ENCODE measurements at regions not wholly inside any gene's neighbourhood (a gene's known extent, or its start where the extent isn't known, plus 50 kb on each side); places are given as distances from the start of the nearest gene placed in this dataset.

- Histone ChIP-seq H3K9me3 (ENCODE audit: low read depth) (no peaks in the 10 kb centered on the region), H3K27ac (no peak overlapping the region), H3K79me2 (ENCODE audit: low read depth) (no peaks in the 10 kb centered on the region), H3F3A (ENCODE audit: low read depth) (no peaks in the 10 kb centered on the region), H3K36me3 (no peaks in the 10 kb centered on the region), H3K4me2 (no peak overlapping the region), H4K20me1 (ENCODE audit: low read depth) (no peaks in the 10 kb centered on the region), H3K4me1 (no peaks in the 10 kb centered on the region), H2AFZ (replicated peaks) (no peak overlapping the region), H3K9ac (no peak overlapping the region), H3K27me3 (peaks cover 4% of the 10 kb centered on the region), H3K4me3 (no peak overlapping the region)
- Mint-ChIP-seq H3K27ac (no peak overlapping the region), H3K36me3 (no peaks in the 10 kb centered on the region), H3K4me3 (no peak overlapping the region), H3K4me1 (no peaks in the 10 kb centered on the region), H3K27me3 (ENCODE audit: insufficient read depth, low read depth) (peaks cover 2% of the 10 kb centered on the region), H3K9me3 (no peaks in the 10 kb centered on the region)
- TF ChIP-seq CTCF (IDR thresholded peaks at IDR 0.05) (no peak), EZH2 (IDR thresholded peaks at IDR 0.05) (no peak), EZH2phosphoT487 (IDR thresholded peaks at IDR 0.05) (no peak)
- no peak for DNase-seq (ENCODE audit: low spot score)
These were observed 307.2 kb upstream of the CNTN3 start for GRCh38 chr3:74921676-74922075.

- no peaks in the 10 kb centered on the region for H3K79me2 ChIP-seq (ENCODE audit: low read depth)
- H3K9me3 ChIP-seq (ENCODE audit: low read depth) = no peaks in the 10 kb centered on the region
- H3K4me1 Mint-ChIP-seq = no peaks in the 10 kb centered on the region
- no peak overlapping the region for H3K4me3 ChIP-seq
- H3K9me3 Mint-ChIP-seq = no peaks in the 10 kb centered on the region
- H3K4me2 ChIP-seq = no peak overlapping the region
- no peaks in the 10 kb centered on the region for H3K4me1 ChIP-seq
- peaks cover 2% of the 10 kb centered on the region for H3K27me3 Mint-ChIP-seq (ENCODE audit: insufficient read depth, low read depth)
- no peak overlapping the region for H3K9ac ChIP-seq
- no peak overlapping the region for H2AFZ ChIP-seq (replicated peaks)
- no peak overlapping the region for H3K27ac Mint-ChIP-seq
- no peaks in the 10 kb centered on the region for H3K36me3 ChIP-seq
- H4K20me1 ChIP-seq (ENCODE audit: low read depth) = no peaks in the 10 kb centered on the region
- no peak overlapping the region for H3K27ac ChIP-seq
- H3F3A ChIP-seq (ENCODE audit: low read depth) = no peaks in the 10 kb centered on the region
- peaks cover 4% of the 10 kb centered on the region for H3K27me3 ChIP-seq
- no peak overlapping the region for H3K4me3 Mint-ChIP-seq
- H3K36me3 Mint-ChIP-seq = no peaks in the 10 kb centered on the region
- DNase-seq (ENCODE audit: low spot score) = no peak
- no peak for TF ChIP-seq EZH2phosphoT487 (IDR thresholded peaks at IDR 0.05)
- no peak for TF ChIP-seq CTCF (IDR thresholded peaks at IDR 0.05)
- TF ChIP-seq EZH2 (IDR thresholded peaks at IDR 0.05) = no peak
These were observed 306.4 kb upstream of the CNTN3 start for GRCh38 chr3:74920721-74921350.

- no peaks in the 10 kb centered on the region for H3K36me3 Mint-ChIP-seq
- no peak overlapping the region for H3K4me3 ChIP-seq
- H3K27me3 Mint-ChIP-seq (ENCODE audit: insufficient read depth, low read depth) = no peaks in the 10 kb centered on the region
- no peaks in the 10 kb centered on the region for H3K9me3 Mint-ChIP-seq
- H3K9me3 ChIP-seq (ENCODE audit: low read depth) = no peaks in the 10 kb centered on the region
- no peaks in the 10 kb centered on the region for H3K36me3 ChIP-seq
- no peaks in the 10 kb centered on the region for H3K4me1 Mint-ChIP-seq
- no peak overlapping the region for H3K27ac Mint-ChIP-seq
- H3K79me2 ChIP-seq (ENCODE audit: low read depth) = no peaks in the 10 kb centered on the region
- no peak overlapping the region for H3K4me3 Mint-ChIP-seq
- H3F3A ChIP-seq (ENCODE audit: low read depth) = no peaks in the 10 kb centered on the region
- DNase-seq (ENCODE audit: low spot score) = no peak
- no peak overlapping the region for H3K9ac ChIP-seq
- H3K27ac ChIP-seq = no peak overlapping the region
- H3K4me2 ChIP-seq = no peak overlapping the region
- H3K27me3 ChIP-seq = peaks cover 4% of the 10 kb centered on the region
- H2AFZ ChIP-seq (replicated peaks) = no peak overlapping the region
- TF ChIP-seq EZH2phosphoT487 (IDR thresholded peaks at IDR 0.05) (no peak), EZH2 (IDR thresholded peaks at IDR 0.05) (no peak), CTCF (IDR thresholded peaks at IDR 0.05) (no peak)
- no peaks in the 10 kb centered on the region for H4K20me1 ChIP-seq (ENCODE audit: low read depth)
- H3K4me1 ChIP-seq = no peaks in the 10 kb centered on the region
These were observed 302.2 kb upstream of the CNTN3 start for GRCh38 chr3:74916696-74917095.
